HG02610 (cell line): ENCODE measurements at regions not wholly inside any gene's neighbourhood (a gene's known extent, or its start where the extent isn't known, plus 50 kb on each side); places are given as distances from the start of the nearest gene placed in this dataset.

Source experiments
- ATAC-seq: cut with Tn5 transposase; IDR thresholded peaks from one replicate; pipeline ENCODE4 v1.9.1; 2021; ENCODE audit warnings: mild to moderate bottlenecking, moderate library complexity; ENCODE audit not compliant: unreplicated experiment

GRCh38 chr18:67568166-67568565, 51.6 kb upstream of the DSEL start:
- ATAC-seq: no peak
